Heart left ventricle (tissue), 16 donors: ENCODE measurements at regions not wholly inside any gene's neighbourhood (a gene's known extent, or its start where the extent isn't known, plus 50 kb on each side); places are given as distances from the start of the nearest gene placed in this dataset.

Experiments used
- ATAC-seq, 4 donors: fragments of 200-7000 bp; cut with Tn5 transposase; one replicate each; pipeline ENCODE4 v1.9.1; 2020 to 2022; ENCODE audit warnings: moderate library complexity in 4 of 4, mild to moderate bottlenecking in 3 of 4, moderate number of reproducible peaks in 1 of 4
- DNase-seq, 5 donors: peaks; one replicate each; pipeline ENCODE4 v3.0.0-alpha.2; 2020
- H3K27ac ChIP-seq, 12 donors: fragments of 200-600 bp; sonication (generic) in 4 of 12; one replicate each; pipeline versions ENCODE4 v1.5.0 to v1.8.0; 2016 to 2022; ENCODE audit warnings: mild to moderate bottlenecking in 2 of 12
- H3K27me3 ChIP-seq, 9 donors: fragments of 200-600 bp; sonication (generic) in 2 of 9; one replicate each; pipeline versions ENCODE4 v1.5.1 to v1.8.0; 2016 to 2022; ENCODE audit warnings: mild to moderate bottlenecking in 3 of 9
- H3K36me3 ChIP-seq, 9 donors: fragments of 200-600 bp; sonication (generic) in 2 of 9; one replicate each; pipeline versions ENCODE4 v1.5.0 to v1.8.0; 2018 to 2022; ENCODE audit warnings: mild to moderate bottlenecking in 2 of 9
- H3K4me1 ChIP-seq, 12 donors: fragments of 200-600 bp; sonication (generic) in 4 of 12; one replicate each; pipeline versions ENCODE4 v1.5.0 to v1.8.0; 2016 to 2022; ENCODE audit warnings: mild to moderate bottlenecking in 3 of 12
- H3K4me3 ChIP-seq, 12 donors: fragments of 200-600 bp; sonication (generic) in 4 of 12; one replicate each; pipeline versions ENCODE4 v1.5.0 to v1.8.0; 2017 to 2022; ENCODE audit warnings: mild to moderate bottlenecking in 9 of 12, moderate library complexity in 4 of 12
- H3K9me3 ChIP-seq, 12 donors: fragments of 200-600 bp; sonication (generic) in 4 of 12; one replicate each; pipeline versions ENCODE4 v1.5.0 to v1.8.0; 2016 to 2022; ENCODE audit warnings: mild to moderate bottlenecking in 1 of 12
- POLR2A ChIP-seq, 2 donors: fragments of 450-650 bp; IDR thresholded peaks; one replicate each; pipeline ENCODE4 v1.6.1; 2017; ENCODE audit warnings: antibody characterized with exemption in 2 of 2, mild to moderate bottlenecking in 2 of 2, moderate library complexity in 2 of 2
- WGBS, 4 donors: extraction: QIAGEN DNeasy Blood & Tissue Kit in 2 of 4; methylation state at CpG; one replicate each; pipeline versions ENCODE4 v1.1.5 to v1.1.7; 2013 to 2018; 5-methylcytosine and 5-hydroxymethylcytosine counted together
- intact Hi-C, 10 donors: fragments of 100-400 bp; cut with DNase I; formaldehyde crosslinking; loops; one replicate each; pipeline versions ENCODE4 v1.11.1 to v1.14.2; 2022
- TF ChIP-seq, protein P1 (sequence below), 12 donors: fragments of 200-600 bp; sonication (generic) in 4 of 12; IDR thresholded peaks; one replicate each; pipeline versions ENCODE4 v1.5.0 to v1.8.0; 2018 to 2022; ENCODE audit warnings: antibody characterized with exemption in 12 of 12, mild to moderate bottlenecking in 5 of 12
- donor health status: ischemic (EF 13 %, LVEDD 7.1; RV severe dilation, severe dysfunction).
- donor health status: healthy with polysubstance abuse.
- donor health status: DM: no; HTN: yes; CAD: no.
- donor health status: DM: no; HTN: no; CAD: no.
- donor health status: ischemic (EF 25% LVEDD 6.9; RV normal size, moderate dysfunction).
- donor health status: ischemic (EF 25% LVEDD 5.7; RV mildly dilated, moderate dysfunction).
- donor health status: healthy.
- donor health status: DM: yes; HTN: yes; CAD: no.
- donor health status: ischemic (EF 35%, LVEDD 5.7; RV mildly dilated, moderate dysfunction).
- donor health status: nonischemic (EF 11% LVEDD 7.7; RV severe dilation, severe dysfunction).
- donor health status: DM: yes; HTN: yes; CAD: no.
- donor health status: PGD.
- donor health status: ischemic (EF 29% LVEDD 5.4; RV normal size, mild dysfunction).
- donor health status: nonischemic (EF 23%, LVEDD 6.1; RV moderate dilation, normal function).

DNA sequence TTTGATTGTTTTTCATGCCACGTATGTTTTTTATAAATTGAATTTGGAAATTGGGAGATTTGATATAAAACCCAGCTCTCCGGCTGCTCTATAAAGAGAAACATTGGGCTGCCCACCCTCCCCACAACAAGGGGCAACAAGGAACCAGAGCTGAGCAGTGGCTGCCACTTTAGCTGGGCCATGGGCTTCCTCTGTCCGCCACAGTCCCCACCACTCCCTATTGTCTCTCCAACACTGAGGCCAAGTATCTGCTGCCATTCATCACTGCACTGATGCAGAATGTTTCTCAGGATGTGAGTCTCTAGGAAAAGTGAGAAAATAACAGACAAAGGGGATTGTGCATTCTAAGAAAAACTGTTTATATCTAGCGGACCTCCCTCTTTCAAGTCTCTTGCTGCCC, 106.8 kb downstream of the LITAF start:
- WGBS, 4 donors = 68 to 97% (median 93%) methylated on average over 4 of the region's 4 CpGs
- H3K36me3 ChIP-seq = no peaks in the 10 kb centered on the region

DNA sequence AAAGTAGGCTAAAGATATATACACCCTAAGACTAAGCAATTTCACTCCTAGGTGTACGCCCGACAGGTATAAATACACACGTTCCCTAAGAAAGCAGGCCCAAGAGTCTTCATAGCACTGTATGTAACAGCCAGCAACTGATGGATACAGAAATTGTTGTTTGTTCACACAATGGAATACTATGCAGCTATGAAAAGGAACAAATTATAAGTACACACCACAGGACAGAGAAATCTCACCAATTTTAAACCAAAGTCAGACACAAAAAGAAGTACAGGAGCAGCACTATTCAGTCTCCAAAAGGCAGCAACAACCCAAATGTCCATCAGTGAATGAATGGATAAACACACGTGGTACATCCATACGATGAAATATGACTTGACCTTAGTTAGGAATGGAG, 106.1 kb downstream of the LITAF start:
- no peaks in the 10 kb centered on the region for H3K4me1 ChIP-seq
- H3K27me3 ChIP-seq = no peaks in the 10 kb centered on the region
- ATAC-seq (no peak), DNase-seq (no peak)
- no peak overlapping the region for H3K4me3 ChIP-seq
- H3K9me3 ChIP-seq = peaks cover 0 to 19% (median 0%) of the 10 kb centered on the region in 12 donors
- TF ChIP-seq, protein P1, sequence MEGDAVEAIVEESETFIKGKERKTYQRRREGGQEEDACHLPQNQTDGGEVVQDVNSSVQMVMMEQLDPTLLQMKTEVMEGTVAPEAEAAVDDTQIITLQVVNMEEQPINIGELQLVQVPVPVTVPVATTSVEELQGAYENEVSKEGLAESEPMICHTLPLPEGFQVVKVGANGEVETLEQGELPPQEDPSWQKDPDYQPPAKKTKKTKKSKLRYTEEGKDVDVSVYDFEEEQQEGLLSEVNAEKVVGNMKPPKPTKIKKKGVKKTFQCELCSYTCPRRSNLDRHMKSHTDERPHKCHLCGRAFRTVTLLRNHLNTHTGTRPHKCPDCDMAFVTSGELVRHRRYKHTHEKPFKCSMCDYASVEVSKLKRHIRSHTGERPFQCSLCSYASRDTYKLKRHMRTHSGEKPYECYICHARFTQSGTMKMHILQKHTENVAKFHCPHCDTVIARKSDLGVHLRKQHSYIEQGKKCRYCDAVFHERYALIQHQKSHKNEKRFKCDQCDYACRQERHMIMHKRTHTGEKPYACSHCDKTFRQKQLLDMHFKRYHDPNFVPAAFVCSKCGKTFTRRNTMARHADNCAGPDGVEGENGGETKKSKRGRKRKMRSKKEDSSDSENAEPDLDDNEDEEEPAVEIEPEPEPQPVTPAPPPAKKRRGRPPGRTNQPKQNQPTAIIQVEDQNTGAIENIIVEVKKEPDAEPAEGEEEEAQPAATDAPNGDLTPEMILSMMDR (IDR thresholded peaks at IDR 0.05) = no peak
- TF ChIP-seq POLR2A (IDR thresholded peaks at IDR 0.05) = no peak
- intact Hi-C loops = no loop called here
- WGBS, 4 donors = 94 to 98% (median 97%) methylated on average over 5 of the region's 5 CpGs
- no peak overlapping the region for H3K27ac ChIP-seq
- H3K36me3 ChIP-seq = no peaks in the 10 kb centered on the region

More for the DNA sequence above, 106.8 kb downstream of the LITAF start:
- ATAC-seq = no peak
- peaks cover 0 to 19% (median 0%) of the 10 kb centered on the region in 12 donors for H3K9me3 ChIP-seq
- H3K4me3 ChIP-seq = no peak overlapping the region
- DNase-seq = no peak
- intact Hi-C loops = no loop called here
- H3K27me3 ChIP-seq = no peaks in the 10 kb centered on the region
- no peak overlapping the region for H3K27ac ChIP-seq
- H3K4me1 ChIP-seq = no peaks in the 10 kb centered on the region
- TF ChIP-seq, protein P1 (IDR thresholded peaks at IDR 0.05) = no peak
- no peak for TF ChIP-seq POLR2A (IDR thresholded peaks at IDR 0.05)

DNA sequence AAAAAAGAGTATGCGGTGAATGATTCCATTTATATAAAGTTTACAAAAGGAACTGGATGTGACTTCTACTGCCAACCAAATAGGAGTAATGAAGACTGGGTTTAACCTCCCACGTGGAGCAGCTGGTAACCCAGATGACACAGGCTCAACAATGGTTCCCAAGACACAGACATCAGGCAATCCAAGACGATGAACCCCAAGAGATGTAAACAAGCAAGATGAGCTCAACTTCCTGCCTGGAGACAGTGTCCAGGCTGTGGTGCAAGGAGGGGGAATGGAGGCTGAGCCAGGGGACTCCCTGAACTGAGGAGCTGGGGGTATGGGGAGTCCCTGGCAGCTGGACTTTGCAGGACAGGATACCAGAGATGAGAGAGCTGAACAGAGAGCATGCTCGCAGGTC, 104.7 kb downstream of the LITAF start:
- H3K27ac ChIP-seq = no peak overlapping the region
- no peaks in the 10 kb centered on the region for H3K4me1 ChIP-seq
- intact Hi-C loops = no loop called here
- 41 to 61% (median 53%) methylated on average over 4 of the region's 4 CpGs for WGBS, 4 donors
- TF ChIP-seq POLR2A (IDR thresholded peaks at IDR 0.05) = no peak
- TF ChIP-seq, protein P1 (IDR thresholded peaks at IDR 0.05) = no peak
- H3K9me3 ChIP-seq = peaks cover 0 to 19% (median 0%) of the 10 kb centered on the region in 12 donors
- H3K27me3 ChIP-seq = no peaks in the 10 kb centered on the region
- ATAC-seq (no peak), DNase-seq (no peak)
- H3K4me3 ChIP-seq = no peak overlapping the region
- no peaks in the 10 kb centered on the region for H3K36me3 ChIP-seq

DNA sequence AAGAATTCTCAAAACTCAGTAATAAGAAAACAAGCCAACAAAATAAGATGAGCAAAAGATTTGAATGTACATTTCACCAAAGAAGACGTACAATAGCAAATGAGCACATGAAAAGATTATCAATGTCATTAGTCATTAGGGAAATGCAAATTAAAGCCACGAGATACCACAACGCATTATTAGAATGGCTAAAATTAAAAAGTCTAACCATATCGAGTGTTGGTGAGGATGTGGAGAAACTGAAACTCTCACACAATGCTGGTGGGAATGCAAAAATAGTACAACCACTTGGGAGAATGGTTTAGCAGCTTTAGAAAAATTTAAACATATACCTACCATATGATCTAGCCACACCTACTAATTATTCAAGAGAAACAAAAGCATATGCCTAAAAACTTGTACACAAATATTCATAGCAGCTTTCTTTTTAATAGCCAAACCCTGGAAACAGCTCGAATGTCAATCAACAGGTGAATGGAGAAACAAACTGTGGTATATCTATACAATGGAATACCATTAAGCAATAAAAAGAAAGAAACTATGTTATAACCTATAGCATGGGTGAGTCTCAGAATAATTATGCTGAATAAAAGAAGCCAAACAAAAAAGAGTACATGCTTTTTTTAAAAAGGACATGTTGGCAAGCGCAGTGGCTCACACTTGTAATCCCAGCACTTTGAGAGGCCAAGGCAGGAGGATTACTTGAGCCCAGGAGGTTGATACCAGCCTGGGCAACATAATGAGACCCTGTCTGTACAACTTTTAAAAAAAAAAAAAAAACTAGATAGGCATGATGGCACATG, 103.6 kb downstream of the LITAF start:
- TF ChIP-seq POLR2A (IDR thresholded peaks at IDR 0.05) = no peak
- TF ChIP-seq, protein P1 (IDR thresholded peaks at IDR 0.05) = no peak
- DNase-seq (no peak), ATAC-seq (no peak)
- no peaks in the 10 kb centered on the region for H3K4me1 ChIP-seq
- peaks cover 0 to 19% (median 0%) of the 10 kb centered on the region in 12 donors for H3K9me3 ChIP-seq
- no peaks in the 10 kb centered on the region for H3K27me3 ChIP-seq
- 88 to 90% (median 89%) methylated on average over 6 of the region's 6 CpGs for WGBS, 4 donors
- H3K36me3 ChIP-seq = no peaks in the 10 kb centered on the region
- H3K4me3 ChIP-seq = no peak overlapping the region
- H3K27ac ChIP-seq = no peak overlapping the region
- intact Hi-C loops = no loop called here
